Ecto neural progenitor cell (in vitro differentiated cells): ENCODE measurements at regions not wholly inside any gene's neighbourhood (a gene's known extent, or its start where the extent isn't known, plus 50 kb on each side); places are given as distances from the start of the nearest gene placed in this dataset.
"Not testable (repeated sequence)": the region's sequence is repeated elsewhere in the genome, so short reads cannot be mapped to it uniquely, and the experiment has no call there.

Experiments used
- DNase-seq: peaks from one replicate; pipeline ENCODE4 v3.0.0-alpha.2; 2018; ENCODE audit warnings: low spot score

DNA sequence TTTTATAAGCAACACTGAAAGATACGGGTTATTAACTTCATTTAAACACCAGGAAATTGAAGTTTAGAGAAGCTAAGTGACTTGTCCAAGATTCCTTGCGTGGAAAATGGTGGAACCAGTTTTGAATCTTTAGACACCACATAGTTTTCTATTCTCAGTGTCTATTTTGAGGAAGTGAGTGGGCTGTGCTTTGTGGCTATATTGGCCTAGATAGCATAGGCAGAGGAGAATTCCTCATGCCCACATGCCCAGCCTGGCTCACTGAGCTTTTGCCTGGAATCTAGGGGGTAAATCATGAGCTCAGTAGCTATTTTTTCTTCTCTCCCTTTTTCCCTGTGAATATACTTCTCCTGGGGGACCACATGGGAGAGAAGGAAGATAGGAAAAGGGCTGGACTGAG lies 431.3 kb downstream of the HS3ST3B1 start:
- DNase-seq: no peak

GRCh38 chr17:14731591-14731990 lies 430.7 kb downstream of the HS3ST3B1 start:
- no peak for DNase-seq

- no peak for DNase-seq
These were observed 429.9 kb downstream of the HS3ST3B1 start for GRCh38 chr17:14730821-14731220.

DNA sequence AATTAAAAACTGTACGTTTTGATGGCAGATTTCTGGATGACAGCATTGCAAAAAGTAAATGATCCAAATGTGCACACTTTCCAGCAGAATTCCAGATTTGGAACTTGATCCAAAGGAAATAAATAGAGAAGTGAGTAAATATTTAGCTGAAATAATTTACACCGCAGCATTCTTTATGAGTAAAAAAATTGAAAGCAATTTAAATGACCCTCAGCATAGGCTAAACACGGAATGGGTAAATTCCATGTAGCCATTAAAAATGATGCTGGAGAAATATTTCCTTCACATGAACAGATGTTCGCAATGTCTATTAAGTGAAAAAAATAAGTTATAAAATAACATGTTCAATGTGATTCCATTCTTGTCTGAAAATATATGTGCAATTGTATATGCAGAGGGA lies 424.8 kb downstream of the HS3ST3B1 start:
- no peak for DNase-seq

GRCh38 chr17:14724770-14725169 lies 423.9 kb downstream of the HS3ST3B1 start:
- DNase-seq: no peak

GRCh38 chr17:14723349-14723748 lies 422.5 kb downstream of the HS3ST3B1 start:
- not testable (repeated sequence) for DNase-seq

GRCh38 chr17:14719942-14720341 lies 419.1 kb downstream of the HS3ST3B1 start:
- DNase-seq: no peak

- DNase-seq: no peak
These were observed 417.0 kb downstream of the HS3ST3B1 start for GRCh38 chr17:14717859-14718258.

- no peak for DNase-seq
These were observed 414.7 kb downstream of the HS3ST3B1 start for GRCh38 chr17:14715561-14715960.

DNA sequence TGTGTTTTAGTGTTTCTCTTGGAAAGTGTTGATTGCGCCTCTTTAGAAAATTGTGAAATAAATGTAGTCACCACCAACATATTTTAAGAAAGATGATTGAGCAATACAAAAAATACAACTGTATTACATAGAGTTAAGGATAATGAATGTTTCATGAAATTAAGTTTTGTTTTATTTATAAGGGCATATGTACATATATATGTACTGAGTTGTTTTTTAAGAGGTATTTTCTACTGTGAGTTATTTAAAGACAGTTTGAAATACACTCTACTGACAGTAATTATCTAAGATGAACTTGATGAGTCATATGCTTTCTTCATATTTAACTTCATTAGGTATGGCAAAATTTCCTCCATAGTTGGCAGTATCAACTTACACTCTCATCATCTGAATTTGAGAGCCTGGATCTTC lies 411.7 kb downstream of the HS3ST3B1 start:
- no peak for DNase-seq

DNA sequence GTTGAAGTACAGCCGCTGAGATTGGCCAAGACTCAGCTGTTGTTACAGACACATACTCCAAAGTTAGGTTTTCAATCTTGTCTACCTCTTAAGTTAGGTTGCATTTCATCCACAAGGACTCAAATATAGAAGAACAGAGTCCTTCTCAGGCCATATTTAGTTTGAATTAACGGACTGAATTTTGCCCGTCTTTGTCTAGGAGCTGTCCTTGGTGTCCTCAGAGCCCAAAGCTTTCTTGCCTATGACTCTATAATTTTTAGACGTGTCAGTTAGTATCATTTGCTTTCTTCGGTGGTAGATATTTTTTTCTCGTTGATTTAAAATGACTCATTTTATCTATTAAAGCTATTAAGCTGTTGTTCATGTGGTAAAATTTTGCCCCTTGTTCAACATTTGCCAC lies 403.2 kb downstream of the HS3ST3B1 start:
- DNase-seq: no peak

GRCh38 chr17:14701886-14702285 lies 401.0 kb downstream of the HS3ST3B1 start:
- no peak for DNase-seq

- no peak for DNase-seq
These were observed 398.8 kb downstream of the HS3ST3B1 start for GRCh38 chr17:14699574-14700185.

- no peak for DNase-seq
These were observed 392.5 kb downstream of the HS3ST3B1 start for GRCh38 chr17:14693382-14693781.

DNA sequence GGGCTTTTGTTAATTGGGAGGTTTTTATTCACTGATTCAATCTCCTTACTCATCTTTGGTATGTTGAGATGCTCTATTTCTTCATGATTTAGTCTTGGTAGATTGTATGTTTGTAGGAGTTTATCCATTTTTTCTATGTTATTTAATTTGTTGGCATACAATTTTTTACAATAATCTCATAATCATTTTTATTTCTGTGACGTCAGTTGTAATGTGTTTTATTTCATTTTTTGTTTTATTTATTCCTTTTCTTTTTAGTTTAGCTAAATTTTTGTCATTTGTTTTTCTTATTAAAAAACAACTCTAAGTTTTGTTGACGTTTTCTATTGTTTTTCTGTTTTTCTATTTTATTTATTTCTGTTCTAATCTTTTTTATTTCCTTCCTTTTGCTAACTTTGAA lies 389.8 kb downstream of the HS3ST3B1 start:
- DNase-seq: no peak

DNA sequence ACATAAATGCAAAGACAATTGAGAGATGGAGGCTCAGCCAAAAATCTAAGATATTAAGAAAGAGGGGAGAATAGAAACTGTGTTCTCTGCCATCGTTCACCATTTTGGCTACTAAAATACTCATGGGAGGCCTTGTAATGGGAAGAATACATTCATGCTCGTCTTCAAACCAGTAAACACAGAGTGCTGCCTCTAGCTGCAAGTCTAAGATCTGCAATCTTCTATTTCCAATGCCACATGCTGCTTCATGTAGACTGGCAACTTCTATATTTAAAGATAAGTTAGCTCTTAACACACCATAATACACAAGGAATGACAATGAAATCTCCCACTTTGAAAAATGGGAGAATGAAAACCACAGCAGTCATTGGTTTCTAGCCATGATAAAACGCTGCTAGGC lies 387.3 kb downstream of the HS3ST3B1 start:
- no peak for DNase-seq

- DNase-seq: no peak
These were observed 371.9 kb downstream of the HS3ST3B1 start for GRCh38 chr17:14672830-14673229.

DNA sequence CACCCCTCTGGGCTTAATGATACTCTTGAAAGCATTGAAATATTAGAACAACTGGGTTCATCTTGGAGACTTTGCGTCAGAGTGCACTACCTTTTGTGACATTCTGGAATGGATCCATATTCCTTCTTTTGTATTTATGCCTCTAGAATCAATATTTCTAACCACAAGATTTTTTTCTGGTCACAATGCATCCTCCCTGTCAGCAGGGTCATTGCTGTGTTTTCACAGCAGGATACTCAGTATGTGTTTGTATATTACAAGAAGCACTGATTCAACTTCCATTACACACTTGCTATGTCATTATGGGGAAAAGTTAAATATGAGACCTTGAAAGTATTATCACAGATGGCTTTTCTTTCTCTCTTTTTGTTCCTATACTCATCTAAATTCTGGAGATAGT lies 370.0 kb downstream of the HS3ST3B1 start:
- no peak for DNase-seq

- no peak for DNase-seq
These were observed 363.6 kb downstream of the HS3ST3B1 start for GRCh38 chr17:14664511-14664910.

DNA sequence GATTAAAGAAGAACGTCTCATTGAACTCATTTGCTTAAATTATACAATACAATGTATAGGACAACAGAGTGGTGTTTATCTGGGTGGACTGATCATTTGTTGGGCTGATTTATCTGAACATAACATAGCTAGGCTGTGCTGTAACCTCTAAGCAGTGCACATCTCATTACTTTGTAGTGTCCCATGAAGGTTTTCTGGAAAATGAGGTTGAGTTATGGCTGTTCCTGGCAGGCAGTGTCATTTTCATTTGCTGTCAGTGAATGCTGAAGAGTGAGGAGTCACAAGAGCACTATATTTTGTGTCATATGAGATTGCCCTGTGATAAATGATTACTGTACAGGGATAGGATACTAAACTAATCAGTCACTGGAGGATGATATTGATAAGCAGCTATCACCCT lies 340.2 kb downstream of the HS3ST3B1 start:
- DNase-seq: no peak

DNA sequence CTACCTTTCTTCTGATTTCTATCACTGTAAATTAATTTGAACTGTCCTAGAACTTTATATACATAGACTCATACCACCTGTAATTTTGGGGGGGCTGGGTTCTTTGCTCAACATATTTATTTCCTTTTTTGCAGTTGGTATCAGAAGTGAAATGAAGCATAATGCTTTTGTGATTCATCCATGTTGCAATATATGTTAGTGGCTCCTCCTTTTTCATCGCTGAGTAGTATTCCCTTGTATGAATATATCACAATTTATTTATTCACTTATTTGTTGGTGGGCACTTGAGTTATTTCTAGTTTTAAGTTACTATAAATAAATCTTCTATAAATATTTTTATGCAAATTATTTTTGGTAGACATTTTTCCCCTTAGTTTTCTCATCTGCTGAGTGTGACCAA lies 336.4 kb downstream of the HS3ST3B1 start:
- no peak for DNase-seq

DNA sequence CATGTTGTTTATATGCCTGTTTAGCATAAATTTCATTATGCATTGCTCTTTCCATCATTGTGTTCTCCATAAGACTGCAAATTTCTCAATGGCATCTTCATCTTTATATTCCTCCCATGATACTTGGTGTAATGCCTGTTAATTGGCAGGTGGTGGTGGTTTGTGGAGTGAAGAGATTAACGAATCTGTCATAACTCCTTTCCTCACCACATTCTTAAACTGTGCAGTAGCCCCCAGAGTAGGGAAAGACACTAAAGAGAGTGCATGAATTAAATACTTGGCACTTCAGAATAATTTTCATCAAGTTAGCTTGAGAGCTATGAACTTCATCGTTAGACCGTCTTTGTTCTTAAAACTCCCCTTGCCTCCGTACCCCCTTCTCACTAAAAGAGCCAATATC lies 329.7 kb downstream of the HS3ST3B1 start:
- DNase-seq: no peak

DNA sequence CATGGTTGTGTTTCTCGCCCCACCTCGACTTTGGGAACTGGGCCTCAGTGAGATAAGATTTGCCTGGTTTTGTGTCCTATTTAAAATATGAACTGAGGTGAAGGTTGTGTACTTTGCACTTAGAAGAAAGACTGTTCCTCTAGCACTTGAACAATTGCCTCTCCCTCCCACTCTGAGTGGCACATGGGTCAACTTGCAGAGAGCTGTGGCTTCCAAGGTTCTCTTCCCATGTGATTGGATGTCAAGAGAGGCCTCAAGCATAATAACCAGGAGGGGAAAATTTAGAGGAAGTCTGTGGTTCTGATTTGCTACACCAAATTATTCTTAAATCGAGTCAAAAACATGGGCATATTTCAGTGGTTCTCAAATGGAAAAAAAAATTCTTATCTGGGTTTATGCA lies 329.2 kb downstream of the HS3ST3B1 start:
- no peak for DNase-seq

- DNase-seq: no peak
These were observed 321.8 kb downstream of the HS3ST3B1 start for GRCh38 chr17:14622615-14623101.
